ENCODE measurements at regions not wholly inside any gene's neighbourhood (a gene's known extent, or its start where the extent isn't known, plus 50 kb on each side); places are given as distances from the start of the nearest gene placed in this dataset.

DNA sequence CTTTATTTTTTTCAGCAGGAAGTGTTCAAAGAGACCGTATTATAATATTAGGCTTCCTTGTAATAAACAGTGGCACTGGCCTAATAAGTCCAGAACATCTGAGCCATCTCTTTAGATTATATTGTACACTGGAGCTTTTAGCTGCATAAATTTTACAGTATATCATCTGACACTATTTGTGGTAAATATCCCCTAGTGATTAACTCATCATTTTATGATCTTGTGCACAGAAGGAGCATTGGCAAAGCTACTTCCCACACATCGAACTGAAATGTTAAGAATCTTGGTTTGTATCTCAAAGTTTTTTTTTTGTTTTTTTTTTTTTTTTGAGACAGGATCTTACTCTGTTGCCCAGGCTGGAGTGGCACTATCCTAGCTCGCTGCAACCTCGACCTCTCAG, 162.7 kb downstream of the HIPK3 start (continued):
- TF ChIP-seq, protein P1, sequence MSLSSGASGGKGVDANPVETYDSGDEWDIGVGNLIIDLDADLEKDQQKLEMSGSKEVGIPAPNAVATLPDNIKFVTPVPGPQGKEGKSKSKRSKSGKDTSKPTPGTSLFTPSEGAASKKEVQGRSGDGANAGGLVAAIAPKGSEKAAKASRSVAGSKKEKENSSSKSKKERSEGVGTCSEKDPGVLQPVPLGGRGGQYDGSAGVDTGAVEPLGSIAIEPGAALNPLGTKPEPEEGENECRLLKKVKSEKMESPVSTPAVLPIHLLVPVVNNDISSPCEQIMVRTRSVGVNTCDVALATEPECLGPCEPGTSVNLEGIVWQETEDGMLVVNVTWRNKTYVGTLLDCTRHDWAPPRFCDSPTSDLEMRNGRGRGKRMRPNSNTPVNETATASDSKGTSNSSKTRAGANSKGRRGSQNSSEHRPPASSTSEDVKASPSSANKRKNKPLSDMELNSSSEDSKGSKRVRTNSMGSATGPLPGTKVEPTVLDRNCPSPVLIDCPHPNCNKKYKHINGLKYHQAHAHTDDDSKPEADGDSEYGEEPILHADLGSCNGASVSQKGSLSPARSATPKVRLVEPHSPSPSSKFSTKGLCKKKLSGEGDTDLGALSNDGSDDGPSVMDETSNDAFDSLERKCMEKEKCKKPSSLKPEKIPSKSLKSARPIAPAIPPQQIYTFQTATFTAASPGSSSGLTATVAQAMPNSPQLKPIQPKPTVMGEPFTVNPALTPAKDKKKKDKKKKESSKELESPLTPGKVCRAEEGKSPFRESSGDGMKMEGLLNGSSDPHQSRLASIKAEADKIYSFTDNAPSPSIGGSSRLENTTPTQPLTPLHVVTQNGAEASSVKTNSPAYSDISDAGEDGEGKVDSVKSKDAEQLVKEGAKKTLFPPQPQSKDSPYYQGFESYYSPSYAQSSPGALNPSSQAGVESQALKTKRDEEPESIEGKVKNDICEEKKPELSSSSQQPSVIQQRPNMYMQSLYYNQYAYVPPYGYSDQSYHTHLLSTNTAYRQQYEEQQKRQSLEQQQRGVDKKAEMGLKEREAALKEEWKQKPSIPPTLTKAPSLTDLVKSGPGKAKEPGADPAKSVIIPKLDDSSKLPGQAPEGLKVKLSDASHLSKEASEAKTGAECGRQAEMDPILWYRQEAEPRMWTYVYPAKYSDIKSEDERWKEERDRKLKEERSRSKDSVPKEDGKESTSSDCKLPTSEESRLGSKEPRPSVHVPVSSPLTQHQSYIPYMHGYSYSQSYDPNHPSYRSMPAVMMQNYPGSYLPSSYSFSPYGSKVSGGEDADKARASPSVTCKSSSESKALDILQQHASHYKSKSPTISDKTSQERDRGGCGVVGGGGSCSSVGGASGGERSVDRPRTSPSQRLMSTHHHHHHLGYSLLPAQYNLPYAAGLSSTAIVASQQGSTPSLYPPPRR (CRISPR knock-in tag; IDR thresholded peaks at IDR 0.05; ENCODE audit: borderline replicate concordance) = no peak
- TF ChIP-seq ZNF785 (CRISPR knock-in tag; IDR thresholded peaks at IDR 0.05) (no peak), FUS (optimal IDR thresholded peaks at IDR 0.05; ENCODE audit: low read depth, low read length) (no peak), ARID1B (IDR thresholded peaks at IDR 0.05) (no peak), RBFOX2 (IDR thresholded peaks at IDR 0.05; ENCODE audit: low read depth, low read length) (no peak), C11orf30 (IDR thresholded peaks at IDR 0.05; ENCODE audit: low read depth) (no peak)
- TF ChIP-seq, protein P2, sequence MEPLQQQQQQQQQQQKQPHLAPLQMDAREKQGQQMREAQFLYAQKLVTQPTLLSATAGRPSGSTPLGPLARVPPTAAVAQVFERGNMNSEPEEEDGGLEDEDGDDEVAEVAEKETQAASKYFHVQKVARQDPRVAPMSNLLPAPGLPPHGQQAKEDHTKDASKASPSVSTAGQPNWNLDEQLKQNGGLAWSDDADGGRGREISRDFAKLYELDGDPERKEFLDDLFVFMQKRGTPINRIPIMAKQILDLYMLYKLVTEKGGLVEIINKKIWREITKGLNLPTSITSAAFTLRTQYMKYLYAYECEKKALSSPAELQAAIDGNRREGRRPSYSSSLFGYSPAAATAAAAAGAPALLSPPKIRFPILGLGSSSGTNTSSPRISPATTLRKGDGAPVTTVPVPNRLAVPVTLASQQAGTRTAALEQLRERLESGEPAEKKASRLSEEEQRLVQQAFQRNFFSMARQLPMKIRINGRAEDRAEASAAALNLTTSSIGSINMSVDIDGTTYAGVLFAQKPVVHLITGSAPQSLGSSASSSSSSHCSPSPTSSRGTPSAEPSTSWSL (CRISPR knock-in tag; IDR thresholded peaks at IDR 0.05; ENCODE audit: borderline replicate concordance) = no peak
- TF ChIP-seq, protein P3, sequence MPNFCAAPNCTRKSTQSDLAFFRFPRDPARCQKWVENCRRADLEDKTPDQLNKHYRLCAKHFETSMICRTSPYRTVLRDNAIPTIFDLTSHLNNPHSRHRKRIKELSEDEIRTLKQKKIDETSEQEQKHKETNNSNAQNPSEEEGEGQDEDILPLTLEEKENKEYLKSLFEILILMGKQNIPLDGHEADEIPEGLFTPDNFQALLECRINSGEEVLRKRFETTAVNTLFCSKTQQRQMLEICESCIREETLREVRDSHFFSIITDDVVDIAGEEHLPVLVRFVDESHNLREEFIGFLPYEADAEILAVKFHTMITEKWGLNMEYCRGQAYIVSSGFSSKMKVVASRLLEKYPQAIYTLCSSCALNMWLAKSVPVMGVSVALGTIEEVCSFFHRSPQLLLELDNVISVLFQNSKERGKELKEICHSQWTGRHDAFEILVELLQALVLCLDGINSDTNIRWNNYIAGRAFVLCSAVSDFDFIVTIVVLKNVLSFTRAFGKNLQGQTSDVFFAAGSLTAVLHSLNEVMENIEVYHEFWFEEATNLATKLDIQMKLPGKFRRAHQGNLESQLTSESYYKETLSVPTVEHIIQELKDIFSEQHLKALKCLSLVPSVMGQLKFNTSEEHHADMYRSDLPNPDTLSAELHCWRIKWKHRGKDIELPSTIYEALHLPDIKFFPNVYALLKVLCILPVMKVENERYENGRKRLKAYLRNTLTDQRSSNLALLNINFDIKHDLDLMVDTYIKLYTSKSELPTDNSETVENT (CRISPR knock-in tag; IDR thresholded peaks at IDR 0.05) = no peak
- TF ChIP-seq, protein P4, sequence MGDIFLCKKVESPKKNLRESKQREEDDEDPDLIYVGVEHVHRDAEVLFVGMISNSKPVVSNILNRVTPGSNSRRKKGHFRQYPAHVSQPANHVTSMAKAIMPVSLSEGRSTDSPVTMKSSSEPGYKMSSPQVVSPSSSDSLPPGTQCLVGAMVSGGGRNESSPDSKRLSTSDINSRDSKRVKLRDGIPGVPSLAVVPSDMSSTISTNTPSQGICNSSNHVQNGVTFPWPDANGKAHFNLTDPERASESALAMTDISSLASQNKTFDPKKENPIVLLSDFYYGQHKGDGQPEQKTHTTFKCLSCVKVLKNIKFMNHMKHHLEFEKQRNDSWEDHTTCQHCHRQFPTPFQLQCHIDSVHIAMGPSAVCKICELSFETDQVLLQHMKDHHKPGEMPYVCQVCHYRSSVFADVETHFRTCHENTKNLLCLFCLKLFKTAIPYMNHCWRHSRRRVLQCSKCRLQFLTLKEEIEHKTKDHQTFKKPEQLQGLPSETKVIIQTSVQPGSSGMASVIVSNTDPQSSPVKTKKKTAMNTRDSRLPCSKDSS (IDR thresholded peaks at IDR 0.05; ENCODE audit: low read depth, partially characterized antibody) = no peak

All from K562 (cell line).